H1 (cell line): ENCODE measurements at regions not wholly inside any gene's neighbourhood (a gene's known extent, or its start where the extent isn't known, plus 50 kb on each side); places are given as distances from the start of the nearest gene placed in this dataset.

Experiments
- CTCF ChIA-PET: fragments of 300-600 bp; sonication (Branson Sonifier 250); formaldehyde crosslinking; loops from one replicate; lab custom pipeline; 2021; ENCODE audit not compliant: partially characterized antibody; lab: Charles Lee
- POLR2A ChIA-PET: fragments of 300-600 bp; sonication (Branson Sonifier 250); formaldehyde crosslinking; loops from one replicate; lab custom pipeline; 2021; ENCODE audit warnings: inconsistent platforms; ENCODE audit not compliant: partially characterized antibody; lab: Charles Lee
- DNase-seq, 2 experiments: peaks; one replicate each; pipeline versions ENCODE4 v3.0.0 to v3.0.0-alpha.2; 2010 to 2022; ENCODE audit warnings: low spot score in 2 of 2, low read depth in 1 of 2, mixed read lengths in 1 of 2
- FAIRE-seq: peaks from 2 replicates; lab custom pipeline; 2011; peaks lifted over from hg19 to GRCh38; lab: Jason Lieb, UNC
- H2AFZ ChIP-seq: 2 replicates; pipeline ENCODE4 v1.8.1; 2012; ENCODE audit warnings: low read length, inconsistent platforms
- H2AK5ac ChIP-seq: 2 replicates; pipeline ENCODE4 v1.6.1; 2013; ENCODE audit warnings: low read depth, low read length
- H2BK120ac ChIP-seq: replicated peaks from 2 replicates; pipeline ENCODE3; 2013; ENCODE audit warnings: low read depth, low read length, inconsistent platforms
- H2BK12ac ChIP-seq: 2 replicates; pipeline ENCODE4 v1.6.1; 2013; ENCODE audit warnings: low read depth, low read length
- H2BK15ac ChIP-seq: 2 replicates; pipeline ENCODE4 v1.6.1; 2013; ENCODE audit warnings: low read length
- H2BK20ac ChIP-seq: 2 replicates; pipeline ENCODE4 v1.6.1; 2013; ENCODE audit warnings: low read length
- H2BK5ac ChIP-seq: 2 replicates; pipeline ENCODE4 v1.6.1; 2013; ENCODE audit warnings: low read depth, low read length
- H3K14ac ChIP-seq: 2 replicates; pipeline ENCODE4 v1.6.1; 2013; ENCODE audit warnings: inconsistent platforms; ENCODE audit not compliant: insufficient read length
- H3K18ac ChIP-seq: 2 replicates; pipeline ENCODE4 v1.6.1; 2013; ENCODE audit warnings: low read length; ENCODE audit errors: extremely low read depth
- H3K23ac ChIP-seq: 2 replicates; pipeline ENCODE4 v1.6.1; 2013; ENCODE audit warnings: inconsistent platforms; ENCODE audit not compliant: insufficient read length
- H3K23me2 ChIP-seq: 2 replicates; pipeline ENCODE4 v1.6.1; 2013; ENCODE audit warnings: low read depth, low read length
- H3K27ac ChIP-seq: 2 replicates; pipeline ENCODE4 v1.6.1; 2011; ENCODE audit warnings: low read depth, low read length, inconsistent platforms
- H3K27me3 ChIP-seq, 4 experiments: replicated peaks in 1 of 4; 1 replicate in 1 of 4; 2 replicates in 3 of 4; pipeline versions ENCODE4 v1.6.1 to v1.8.1; 2011 to 2013; ENCODE audit warnings: low read length in 3 of 4, mild to moderate bottlenecking in 3 of 4, inconsistent platforms in 2 of 4, mixed read lengths in 2 of 4, moderate library complexity in 1 of 4; ENCODE audit not compliant: control insufficient read depth in 3 of 4, insufficient read depth in 3 of 4; ENCODE audit errors: extremely low read depth in 1 of 4
- H3K36me3 ChIP-seq, 4 experiments: 2 replicates each; pipeline versions ENCODE4 v1.6.1 to v1.8.1; 2011 to 2013; ENCODE audit warnings: mild to moderate bottlenecking in 4 of 4, low read length in 3 of 4, moderate library complexity in 2 of 4, control low read depth in 1 of 4, inconsistent platforms in 1 of 4; ENCODE audit not compliant: insufficient read depth in 4 of 4, control insufficient read depth in 2 of 4
- H3K4ac ChIP-seq: replicated peaks from 2 replicates; pipeline ENCODE3; 2013; ENCODE audit warnings: low read length, low read depth, mixed read lengths, inconsistent platforms; ENCODE audit not compliant: insufficient read length
- H3K4me1 ChIP-seq, 4 experiments: replicated peaks in 1 of 4; 1 replicate in 1 of 4; 2 replicates in 3 of 4; pipeline versions ENCODE4 v1.6.1 to v1.8.1; 2011 to 2013; ENCODE audit warnings: low read length in 3 of 4, inconsistent platforms in 2 of 4, mixed read lengths in 1 of 4; ENCODE audit not compliant: insufficient read depth in 4 of 4, control insufficient read depth in 3 of 4
- H3K4me2 ChIP-seq, 2 experiments: 2 replicates each; pipeline versions ENCODE4 v1.6.1 to v1.8.1; 2011 to 2013; ENCODE audit warnings: low read depth in 2 of 2, low read length in 2 of 2, control low read depth in 1 of 2, inconsistent platforms in 1 of 2, mild to moderate bottlenecking in 1 of 2; ENCODE audit not compliant: insufficient read depth in 1 of 2
- H3K4me3 ChIP-seq, 4 experiments: fragments of 200-600, 300-600 bp in 1 of 4; sonication (generic), shearing (Covaris generic), sonication (Bioruptor Twin) in 1 of 4; 2 replicates each; pipeline versions ENCODE4 v1.5.1 to v1.8.1; 2011 to 2016; ENCODE audit warnings: low read length in 4 of 4, low read depth in 3 of 4, control low read depth in 2 of 4, inconsistent platforms in 2 of 4, mild to moderate bottlenecking in 2 of 4, mixed read lengths in 1 of 4, moderate library complexity in 1 of 4; ENCODE audit not compliant: insufficient read depth in 2 of 4; ENCODE audit errors: extremely low read depth in 1 of 4
- H3K56ac ChIP-seq: replicated peaks from 2 replicates; pipeline ENCODE3; 2013; ENCODE audit warnings: low read depth, mild to moderate bottlenecking, mixed read lengths, low read length, inconsistent platforms; ENCODE audit not compliant: insufficient read length
- H3K79me1 ChIP-seq: 2 replicates; pipeline ENCODE4 v1.6.1; 2013; ENCODE audit warnings: low read depth, low read length, control low read depth
- H3K79me2 ChIP-seq, 2 experiments: 2 replicates each; pipeline versions ENCODE4 v1.6.1 to v1.8.1; 2012 to 2013; ENCODE audit warnings: low read length in 2 of 2, mild to moderate bottlenecking in 2 of 2, inconsistent platforms in 1 of 2; ENCODE audit not compliant: insufficient read depth in 2 of 2, control insufficient read depth in 1 of 2
- H3K9ac ChIP-seq, 4 experiments: replicated peaks in 1 of 4; 1 replicate in 1 of 4; 2 replicates in 3 of 4; pipeline versions ENCODE4 v1.6.1 to v1.8.1; 2011 to 2013; ENCODE audit warnings: low read depth in 3 of 4, low read length in 3 of 4, control low read depth in 2 of 4, mild to moderate bottlenecking in 2 of 4, moderate library complexity in 2 of 4, inconsistent platforms in 1 of 4; ENCODE audit errors: extremely low read depth in 1 of 4
- H3K9me3 ChIP-seq, 2 experiments: 2 replicates each; pipeline versions ENCODE4 v1.6.1 to v1.8.1; 2012 to 2013; ENCODE audit warnings: mild to moderate bottlenecking in 2 of 2, moderate library complexity in 2 of 2, control low read depth in 1 of 2, inconsistent platforms in 1 of 2, low read depth in 1 of 2, low read length in 1 of 2, mixed read lengths in 1 of 2; ENCODE audit not compliant: insufficient read depth in 2 of 2
- H4K20me1 ChIP-seq, 2 experiments: replicated peaks in 1 of 2; 2 replicates each; pipeline versions ENCODE3 to v1.8.1; 2011 to 2013; ENCODE audit warnings: inconsistent platforms in 2 of 2, low read length in 2 of 2, mild to moderate bottlenecking in 1 of 2; ENCODE audit not compliant: insufficient read depth in 2 of 2, control insufficient read depth in 1 of 2
- H4K5ac ChIP-seq: 2 replicates; pipeline ENCODE4 v1.6.1; 2013; ENCODE audit warnings: low read length, low read depth, mixed read lengths, inconsistent platforms; ENCODE audit not compliant: insufficient read length
- H4K8ac ChIP-seq: 2 replicates; pipeline ENCODE4 v1.8.0; 2013; ENCODE audit warnings: mild to moderate bottlenecking, moderate library complexity, low read length, inconsistent platforms; ENCODE audit not compliant: insufficient read depth; ENCODE audit errors: extremely low read depth
- H4K91ac ChIP-seq: replicated peaks from 2 replicates; pipeline ENCODE3; 2013; ENCODE audit warnings: low read length, mixed read lengths, inconsistent platforms; ENCODE audit not compliant: insufficient read length
- ASH2L ChIP-seq: fragments of 200-600, 300-600 bp; sonication (generic); IDR thresholded peaks from one replicate; pipeline ENCODE4 v1.7.1; 2017; ENCODE audit warnings: low read length
- CBX8 ChIP-seq: fragments of 300-800, 300-1000 bp; sonication (generic); IDR thresholded peaks from 2 replicates; pipeline ENCODE4 v1.7.1; 2016; ENCODE audit warnings: low read depth, low read length, borderline replicate concordance
- CEBPB ChIP-seq: IDR thresholded peaks from 2 replicates; pipeline ENCODE4 v1.6.1; 2012; ENCODE audit warnings: low read depth, low read length
- CTBP2 ChIP-seq: IDR thresholded peaks from 2 replicates; pipeline ENCODE4 v1.7.0; 2011; ENCODE audit warnings: borderline replicate concordance, mild to moderate bottlenecking, moderate library complexity, mixed read lengths, low read length; ENCODE audit not compliant: insufficient read depth, insufficient read length
- FOSL1 ChIP-seq: IDR thresholded peaks from 2 replicates; pipeline ENCODE4 v1.6.1; 2011; ENCODE audit warnings: mild to moderate bottlenecking, low read depth, low read length, moderate library complexity; ENCODE audit not compliant: insufficient read depth
- GABPA ChIP-seq: IDR thresholded peaks from 2 replicates; pipeline ENCODE4 v1.6.1; 2011; ENCODE audit warnings: mild to moderate bottlenecking, low read length, moderate library complexity, borderline replicate concordance; ENCODE audit not compliant: insufficient read depth
- MAX ChIP-seq: IDR thresholded peaks from 2 replicates; pipeline ENCODE4 v1.6.1; 2012; ENCODE audit warnings: inconsistent platforms
- NANOG ChIP-seq: IDR thresholded peaks from 2 replicates; pipeline ENCODE4 v1.6.1; 2011; ENCODE audit warnings: low read length, low read depth, mild to moderate bottlenecking, inconsistent platforms; ENCODE audit not compliant: insufficient read depth, poor library complexity, severe bottlenecking
- RAD21 ChIP-seq, 2 experiments: IDR thresholded peaks in 1 of 2; conservative IDR thresholded peaks in 1 of 2; 2 replicates each; pipeline ENCODE4 v1.6.1; 2011; ENCODE audit warnings: low read depth in 2 of 2, low read length in 2 of 2, improper control_type of control experiment in 1 of 2, inconsistent platforms in 1 of 2, mild to moderate bottlenecking in 1 of 2, moderate library complexity in 1 of 2
- SAP30 ChIP-seq: fragments of 300-600 bp; sonication (generic); IDR thresholded peaks from 2 replicates; pipeline ENCODE4 v1.7.1; 2012; ENCODE audit warnings: low read length, moderate library complexity, mild to moderate bottlenecking, inconsistent platforms; ENCODE audit not compliant: insufficient read depth, insufficient replicate concordance
- TCF12 ChIP-seq: IDR thresholded peaks from 2 replicates; pipeline ENCODE4 v1.6.1; 2011; ENCODE audit warnings: low read depth, mild to moderate bottlenecking, low read length
- TEAD4 ChIP-seq: IDR thresholded peaks from 2 replicates; pipeline ENCODE4 v1.6.1; 2012; ENCODE audit warnings: low read depth, low read length, inconsistent platforms, mixed read lengths
- USF2 ChIP-seq: IDR thresholded peaks from 2 replicates; pipeline ENCODE4 v1.6.1; 2011; ENCODE audit warnings: low read length, improper control_type of control experiment
- WGBS, 2 experiments: shearing (Covaris generic) in 1 of 2; methylation state at CpG; one replicate each; pipeline versions ENCODE4 v1.1.6 to v1.1.7; 2013 to 2015; ENCODE audit warnings: low lambda C conversion rate in 2 of 2, mixed read lengths in 2 of 2, inconsistent platforms in 1 of 2, low coverage in 1 of 2, missing lambda C conversion rate in 1 of 2; ENCODE audit not compliant: insufficient replicate concordance in 2 of 2, insufficient coverage in 1 of 2, insufficient read length in 1 of 2; ENCODE audit errors: extremely low coverage in 1 of 2, missing lambda C conversion rate in 1 of 2; 5-methylcytosine and 5-hydroxymethylcytosine counted together

GRCh38 chr13:71358218-71358617 is 508.8 kb downstream of the DACH1 start:
- H2AFZ ChIP-seq: no peak overlapping the region; the same call in 1 of the 2 replicates
- no peak overlapping the region for H3K9ac ChIP-seq
- FAIRE-seq (no peak), DNase-seq (no peak)
- H4K5ac ChIP-seq: no peak overlapping the region
- H3K27me3 ChIP-seq: no peaks in the 10 kb centered on the region
- no peak overlapping the region for H2BK15ac ChIP-seq
- H4K20me1 ChIP-seq: no peaks in the 10 kb centered on the region
- H2AK5ac ChIP-seq: no peak overlapping the region
- no peak overlapping the region for H3K4me2 ChIP-seq
- H2BK120ac ChIP-seq: no peak overlapping the region
- 100% methylated on average over 1 of the region's 1 CpG; no CpG with 5 or more reads in 1 of the 2 experiments for WGBS, 2 experiments
- no peak overlapping the region for H2BK5ac ChIP-seq
- H2BK20ac ChIP-seq: no peak overlapping the region
- no peaks in the 10 kb centered on the region for H3K36me3 ChIP-seq
- H3K9me3 ChIP-seq: no peaks in the 10 kb centered on the region
- no peak overlapping the region for H4K91ac ChIP-seq
- no peak overlapping the region for H3K14ac ChIP-seq
- no peak overlapping the region for H4K8ac ChIP-seq
- H3K79me1 ChIP-seq: no peaks in the 10 kb centered on the region
- no peak overlapping the region for H3K23ac ChIP-seq
- no peak overlapping the region for H3K56ac ChIP-seq
- no peaks in the 10 kb centered on the region for H3K79me2 ChIP-seq
- H2BK12ac ChIP-seq: no peak overlapping the region
- H3K23me2 ChIP-seq: no peaks in the 10 kb centered on the region
- no peaks in the 10 kb centered on the region; a peak in 1 of 7 replicates for H3K4me1 ChIP-seq
- POLR2A ChIA-PET: no interaction called here
- no peak overlapping the region for H3K4me3 ChIP-seq
- CTCF ChIA-PET: no interaction called here
- H3K27ac ChIP-seq: no peak overlapping the region
- no peak overlapping the region for H3K18ac ChIP-seq
- H3K4ac ChIP-seq: no peak overlapping the region
- TF ChIP-seq ASH2L: no peak
- no peak for TF ChIP-seq TEAD4
- TF ChIP-seq GABPA: no peak
- no peak for TF ChIP-seq CTBP2
- TF ChIP-seq CBX8: no peak
- TF ChIP-seq MAX: no peak
- no peak for TF ChIP-seq CEBPB
- no peak for TF ChIP-seq FOSL1
- TF ChIP-seq RAD21 (IDR thresholded peaks at IDR 0.05 in 1 of 2, conservative IDR thresholded peaks at IDR 0.05 in 1 of 2; ENCODE audit: low read depth in 2 of 2, low read length in 2 of 2): no peak
- TF ChIP-seq USF2: no peak
- no peak for TF ChIP-seq SAP30
- TF ChIP-seq NANOG: no peak
- no peak for TF ChIP-seq TCF12
